Embryonic facial prominence (tissue), 1 donor: ENCODE measurements at regions not wholly inside any gene's neighbourhood (a gene's known extent, or its start where the extent isn't known, plus 50 kb on each side); places are given as distances from the start of the nearest gene placed in this dataset.
"Not testable (repeated sequence)": the region's sequence is repeated elsewhere in the genome, so short reads cannot be mapped to it uniquely, and the experiment has no call there.

Experiments used
- DNase-seq: peaks from one replicate; pipeline ENCODE4 v3.0.0-alpha.2; 2016; ENCODE audit errors: extremely low spot score

DNA sequence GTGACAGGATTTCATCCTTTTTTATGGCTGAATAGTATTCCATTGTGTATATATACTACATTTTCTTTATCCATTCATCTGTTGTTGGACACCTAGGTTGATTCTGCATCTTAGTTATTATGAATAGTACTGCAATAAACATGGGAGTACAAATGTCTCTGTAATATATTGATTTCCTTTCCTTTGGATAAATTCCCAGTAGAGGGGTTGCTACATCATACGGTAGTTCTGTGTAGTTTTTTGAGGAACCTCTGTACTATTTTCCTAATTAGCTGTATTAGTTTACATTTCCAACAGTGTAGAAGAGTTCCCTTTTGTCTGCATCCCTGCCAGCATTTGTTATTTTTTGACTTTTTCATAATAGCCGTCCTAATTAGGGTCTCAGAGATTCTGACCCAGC is 201.3 kb downstream of the GIPC2 start:
- no peak for DNase-seq

GRCh38 chr1:78250201-78250600 is 204.4 kb downstream of the GIPC2 start:
- no peak for DNase-seq

GRCh38 chr1:78254517-78254916 is 208.8 kb downstream of the GIPC2 start:
- no peak for DNase-seq

GRCh38 chr1:78255383-78255782 is 209.6 kb downstream of the GIPC2 start:
- DNase-seq, result no peak

DNA sequence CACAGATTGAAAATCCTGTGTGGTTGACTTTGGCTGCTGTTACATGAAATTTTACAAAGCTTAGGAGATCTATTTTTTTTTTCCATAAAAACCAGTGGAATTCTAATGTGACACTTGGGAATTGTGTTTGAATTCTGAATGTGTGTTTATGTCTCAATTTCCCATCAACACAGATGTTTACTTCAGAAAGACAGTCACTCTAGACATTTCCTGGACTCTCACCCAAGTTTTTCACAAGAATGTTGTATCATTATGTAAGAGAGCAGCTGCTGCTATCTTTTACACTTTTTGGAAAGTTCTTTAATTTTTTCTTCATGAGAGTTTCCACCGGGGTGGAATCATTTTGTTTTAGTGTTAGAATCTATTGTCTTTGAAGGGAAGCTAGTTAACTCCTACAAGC is 210.1 kb downstream of the GIPC2 start:
- no peak for DNase-seq

GRCh38 chr1:78263459-78263858 is 217.7 kb downstream of the GIPC2 start:
- no peak for DNase-seq

DNA sequence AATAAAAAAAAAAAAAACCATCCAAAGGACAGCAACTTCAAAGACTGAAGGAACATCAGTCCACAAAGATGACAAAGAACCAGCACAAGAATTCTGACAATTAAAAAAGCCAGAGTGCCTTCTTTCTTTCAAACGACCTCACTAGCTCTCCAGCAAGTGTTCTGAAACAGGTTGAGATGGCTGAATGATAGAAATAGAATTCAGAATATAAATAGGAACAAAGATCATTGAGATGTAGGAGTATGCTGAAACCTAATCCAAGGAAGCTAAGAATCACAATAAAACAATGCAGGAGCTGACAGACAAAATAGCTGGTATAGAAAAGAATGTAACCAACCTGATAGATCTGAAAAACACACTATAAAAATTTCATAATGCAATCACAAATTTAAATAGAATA is 218.2 kb downstream of the GIPC2 start:
- DNase-seq, result no peak

DNA sequence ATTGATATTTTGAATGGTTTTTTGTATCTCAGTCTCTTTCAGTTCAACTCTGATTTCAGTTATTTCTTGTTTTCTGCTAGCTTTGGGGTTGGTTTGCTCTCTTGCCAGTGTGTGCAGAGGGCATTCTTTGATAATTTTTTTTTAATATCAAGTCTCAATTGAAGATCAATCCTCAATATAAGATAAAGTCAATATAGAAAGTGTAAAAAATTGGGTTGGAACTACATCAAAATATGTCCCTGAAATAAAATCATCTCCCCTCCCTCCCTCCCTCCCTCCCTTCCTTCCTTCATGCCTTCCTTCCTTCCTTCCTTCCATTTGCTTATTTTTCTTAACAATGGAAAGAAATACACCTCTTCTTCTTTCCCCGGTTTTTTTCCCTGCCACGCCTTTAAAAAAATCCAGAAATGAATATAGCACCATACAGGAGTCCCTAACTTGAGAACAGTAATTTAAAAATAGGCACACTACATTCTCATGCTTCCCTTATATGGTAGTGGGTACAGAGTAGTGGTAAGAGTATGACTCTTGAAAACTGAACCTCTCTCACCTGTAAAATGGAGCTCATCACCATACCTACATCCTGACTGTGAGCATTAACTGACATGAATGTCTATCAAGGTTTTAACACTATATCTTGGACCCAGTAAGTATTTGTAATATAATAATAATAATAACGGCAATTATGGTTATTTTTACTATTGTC is 221.9 kb downstream of the GIPC2 start:
- DNase-seq, result no peak

DNA sequence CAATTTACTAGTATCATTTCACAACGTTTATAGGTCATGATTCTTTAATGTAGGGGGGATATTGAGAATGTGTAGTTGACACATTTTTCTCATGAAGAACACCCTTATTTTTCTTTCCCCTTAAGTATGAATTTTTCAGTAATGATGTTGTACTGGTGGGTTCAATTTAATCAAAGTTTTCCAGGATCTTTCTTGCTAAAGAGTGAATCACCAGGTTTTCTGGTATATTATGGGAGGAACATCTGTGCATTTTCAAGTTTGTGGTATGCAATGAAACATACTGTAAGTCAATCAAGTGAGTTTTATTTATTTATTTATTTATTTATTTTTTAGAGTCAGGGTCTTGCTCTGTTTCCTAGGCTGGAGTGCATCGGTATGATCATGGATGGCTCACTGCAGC is 221.2 kb upstream of the PTGFR start:
- no peak for DNase-seq

DNA sequence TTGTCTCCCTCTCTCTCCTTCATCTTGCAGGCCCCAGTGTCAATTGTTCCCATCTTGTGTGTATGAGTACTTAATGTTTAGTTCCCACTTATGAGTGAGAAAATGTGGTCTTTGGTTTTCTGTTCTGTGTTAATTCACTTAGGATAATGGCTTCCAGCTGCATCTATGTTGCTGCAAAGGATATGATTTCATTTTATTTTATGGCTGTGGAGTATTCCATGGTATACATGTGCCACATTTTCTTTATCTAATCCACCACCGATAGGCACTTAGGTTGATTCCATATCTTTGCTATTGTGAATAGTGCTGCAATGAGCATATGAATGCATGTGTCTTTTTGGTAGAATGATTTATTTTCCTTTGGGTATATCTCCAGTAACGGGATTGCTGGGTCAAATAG is 219.4 kb upstream of the PTGFR start:
- DNase-seq, result not testable (repeated sequence)

DNA sequence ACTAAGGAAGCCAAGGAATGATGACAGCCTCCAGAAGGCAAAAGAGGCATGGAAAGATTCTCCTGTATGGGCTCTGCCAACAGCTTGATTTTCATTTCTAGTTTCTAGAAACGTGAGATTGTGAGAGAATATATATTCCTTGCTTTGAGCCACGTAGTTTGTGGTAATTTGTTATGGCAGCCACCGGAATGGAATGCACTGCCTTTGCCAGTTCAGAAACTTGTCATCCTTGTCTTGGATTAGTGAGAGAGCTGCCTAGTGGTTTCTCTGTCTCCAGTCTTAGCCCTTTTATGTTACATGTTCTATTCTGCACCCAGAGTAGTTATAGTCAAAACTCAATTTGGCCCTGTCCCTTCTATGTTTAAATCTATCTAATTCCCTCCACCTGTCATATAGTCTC is 216.0 kb upstream of the PTGFR start:
- no peak for DNase-seq

DNA sequence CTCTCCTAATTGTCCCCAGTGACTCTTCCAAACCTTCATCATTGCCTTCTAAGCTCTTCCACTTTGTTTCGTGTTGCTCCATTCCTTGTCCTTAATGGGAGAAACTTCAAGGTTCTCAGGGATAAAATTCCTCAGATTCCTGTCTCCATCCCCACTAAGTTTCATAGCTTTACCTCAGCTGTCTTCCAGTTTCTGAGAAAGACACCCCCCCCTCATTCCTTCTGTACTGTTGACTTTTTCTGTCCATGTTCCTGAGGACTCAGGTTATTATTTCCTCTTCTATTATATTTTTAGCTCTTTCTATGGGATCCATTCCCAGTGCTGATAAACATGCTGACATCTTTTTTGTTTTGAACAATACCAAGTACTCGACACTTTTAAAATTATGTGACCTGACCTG is 215.3 kb upstream of the PTGFR start:
- DNase-seq, result no peak

- DNase-seq, result no peak
Measured at GRCh38 chr1:78275906-78276685, 214.7 kb upstream of the PTGFR start.

- DNase-seq, result no peak
Measured at GRCh38 chr1:78277253-78277652, 213.5 kb upstream of the PTGFR start.

DNA sequence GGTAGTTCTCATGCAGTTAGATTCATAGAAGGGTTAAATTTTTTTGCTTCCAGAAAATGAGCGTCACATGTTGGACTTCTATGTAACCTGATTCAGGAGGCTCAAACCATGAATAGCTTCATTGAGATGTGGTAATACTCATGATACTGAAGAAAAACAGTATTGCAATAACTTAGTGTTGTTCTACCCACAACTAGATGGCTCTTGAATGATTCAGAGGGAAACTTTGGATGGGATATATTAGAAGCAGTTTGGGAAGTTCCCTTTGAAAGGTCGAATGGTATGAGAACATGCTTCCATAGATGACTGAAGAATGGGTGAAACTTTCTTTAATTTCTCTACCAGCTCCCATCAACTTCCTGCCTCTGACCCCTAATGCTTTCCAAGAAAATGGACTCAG is 211.7 kb upstream of the PTGFR start:
- DNase-seq, result no peak

- DNase-seq, result no peak
Measured at GRCh38 chr1:78280626-78281025, 210.1 kb upstream of the PTGFR start.

- DNase-seq, result no peak
Measured at GRCh38 chr1:78281580-78281979, 209.2 kb upstream of the PTGFR start.

- no peak for DNase-seq
Measured at GRCh38 chr1:78283691-78284090, 207.1 kb upstream of the PTGFR start.

DNA sequence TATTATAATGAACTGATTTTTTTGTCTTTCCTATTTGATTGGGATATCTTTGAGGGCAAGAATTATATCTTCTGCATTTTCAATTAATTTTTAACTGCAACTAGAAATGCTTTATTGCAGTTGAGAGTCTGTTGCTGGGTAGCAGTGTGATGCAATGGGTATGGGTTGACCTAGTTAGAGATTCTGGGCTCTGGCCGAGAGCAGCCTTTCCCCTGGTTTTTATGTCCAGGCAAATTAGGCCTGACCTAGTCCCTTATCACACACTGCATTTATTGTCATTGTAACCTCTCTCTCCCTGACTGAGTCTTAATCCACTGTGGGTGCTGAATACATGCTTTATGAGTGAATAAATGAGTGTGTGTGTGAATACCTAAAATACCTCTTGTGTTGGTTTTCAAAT is 206.4 kb upstream of the PTGFR start:
- no peak for DNase-seq

DNA sequence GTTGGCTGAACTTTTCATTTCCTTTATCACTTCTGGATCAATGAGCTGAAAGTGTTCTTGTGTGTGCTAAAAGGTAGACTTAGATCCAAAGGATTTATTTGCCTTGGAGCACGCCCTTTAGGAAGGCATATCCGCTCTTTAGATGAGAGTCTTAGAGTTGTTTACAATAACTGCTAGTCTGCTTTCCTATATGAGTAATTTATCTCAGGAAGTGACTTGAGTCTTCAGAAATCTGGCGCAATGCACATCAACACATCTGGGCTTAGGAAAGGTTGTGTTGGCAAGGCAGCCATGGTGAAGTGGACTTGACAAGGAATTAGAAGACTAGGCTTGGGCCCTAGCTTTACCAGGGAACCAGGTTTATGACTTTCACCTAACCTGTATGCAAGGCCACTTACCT is 204.1 kb upstream of the PTGFR start:
- no peak for DNase-seq

DNA sequence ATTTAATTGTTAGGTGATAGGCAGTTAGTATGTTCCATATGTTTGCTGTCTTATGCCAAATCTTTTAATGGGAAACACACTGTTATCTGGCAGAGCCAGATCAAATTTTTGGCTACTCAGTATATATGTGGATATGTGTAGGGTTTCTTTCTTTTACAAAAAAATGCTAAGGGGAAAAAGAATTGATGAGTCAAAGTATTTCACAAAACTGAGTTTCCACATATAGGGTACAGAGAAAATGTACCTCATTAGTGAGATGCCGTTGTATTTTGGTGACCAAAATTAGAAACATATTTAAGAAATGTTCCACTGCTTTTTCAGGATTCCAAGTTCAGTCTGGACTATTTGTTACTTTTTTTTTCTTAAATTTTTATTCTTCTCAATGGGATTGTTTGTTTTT is 201.2 kb upstream of the PTGFR start:
- no peak for DNase-seq

DNA sequence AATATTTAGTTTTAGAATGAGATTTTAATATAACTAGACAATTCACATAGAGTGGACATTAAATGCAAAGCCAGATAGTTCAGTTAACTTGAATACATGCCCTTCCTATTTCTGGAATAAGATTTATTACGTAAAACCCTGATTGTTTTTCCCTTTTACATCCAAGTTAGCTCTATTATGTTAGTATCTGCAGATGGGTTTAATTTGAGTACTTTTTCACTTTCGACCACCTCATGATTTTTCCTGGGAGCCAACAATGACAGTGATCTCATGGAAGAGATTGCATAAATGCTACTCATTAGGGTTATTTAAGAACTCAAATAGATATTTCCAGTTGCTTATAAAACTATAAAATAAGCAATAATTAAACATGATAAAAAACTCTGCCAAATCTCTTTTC is 199.4 kb upstream of the PTGFR start:
- DNase-seq, result no peak

GRCh38 chr1:78291872-78292271 is 198.9 kb upstream of the PTGFR start:
- DNase-seq, result no peak

DNA sequence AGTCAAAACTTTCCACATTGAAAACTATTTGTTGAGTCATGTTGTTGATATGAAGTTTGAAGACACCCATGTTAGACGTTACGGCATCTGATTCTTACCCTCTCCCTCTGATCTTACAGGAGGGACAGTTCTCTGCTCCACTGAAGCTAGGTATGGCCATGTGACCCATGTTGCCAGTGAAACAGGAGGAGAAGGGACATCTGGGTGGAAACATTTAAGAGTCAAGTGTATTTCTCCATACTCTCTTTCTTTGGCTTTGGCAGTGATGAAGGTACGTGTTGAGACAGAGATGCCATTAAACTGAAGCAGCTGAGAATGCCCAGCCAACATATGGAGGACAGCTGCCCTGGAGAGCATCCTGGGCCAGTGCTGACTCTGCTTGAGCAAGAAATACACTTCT is 198.4 kb upstream of the PTGFR start:
- no peak for DNase-seq
